H9 (cell line): ENCODE measurements at regions not wholly inside any gene's neighbourhood (a gene's known extent, or its start where the extent isn't known, plus 50 kb on each side); places are given as distances from the start of the nearest gene placed in this dataset.

Source experiments
- DNase-seq: peaks from one replicate; pipeline ENCODE4 v3.0.0-alpha.2; 2017
- H2AFZ ChIP-seq: one replicate; pipeline ENCODE4 v1.6.1; 2013; ENCODE audit warnings: mild to moderate bottlenecking, low read length, control low read depth, moderate library complexity
- H2AK5ac ChIP-seq: 2 replicates; pipeline ENCODE4 v1.6.1; 2013; ENCODE audit warnings: low read length, control low read depth, mixed read lengths; ENCODE audit not compliant: insufficient read length
- H2BK120ac ChIP-seq: one replicate; pipeline ENCODE4 v1.6.1; 2013; ENCODE audit warnings: low read depth, mild to moderate bottlenecking, low read length, control low read depth, inconsistent platforms; ENCODE audit not compliant: poor library complexity, severe bottlenecking
- H2BK12ac ChIP-seq: 2 replicates; pipeline ENCODE4 v1.6.1; 2013; ENCODE audit warnings: low read length, control low read depth, mixed read lengths, low read depth; ENCODE audit not compliant: insufficient read length
- H2BK15ac ChIP-seq: 2 replicates; pipeline ENCODE4 v1.6.1; 2013; ENCODE audit warnings: low read depth, low read length, control low read depth
- H2BK20ac ChIP-seq: one replicate; pipeline ENCODE4 v1.6.1; 2013; ENCODE audit warnings: low read depth, mild to moderate bottlenecking, low read length, control low read depth, inconsistent platforms; ENCODE audit not compliant: poor library complexity, severe bottlenecking
- H2BK5ac ChIP-seq: 2 replicates; pipeline ENCODE4 v1.6.1; 2013; ENCODE audit warnings: low read length, control low read depth, mixed read lengths; ENCODE audit not compliant: insufficient read length
- H3K14ac ChIP-seq: 2 replicates; pipeline ENCODE4 v1.6.1; 2013; ENCODE audit warnings: low read length, control low read depth; ENCODE audit not compliant: insufficient read depth
- H3K18ac ChIP-seq: 2 replicates; pipeline ENCODE4 v1.6.1; 2013; ENCODE audit warnings: low read depth, mild to moderate bottlenecking, mixed read lengths, low read length, control low read depth; ENCODE audit not compliant: insufficient read length
- H3K23ac ChIP-seq: 2 replicates; pipeline ENCODE4 v1.6.1; 2013; ENCODE audit warnings: low read length, control low read depth, mixed read lengths, low read depth; ENCODE audit not compliant: insufficient read length
- H3K23me2 ChIP-seq: 2 replicates; pipeline ENCODE4 v1.6.1; 2013; ENCODE audit warnings: low read depth, mild to moderate bottlenecking, mixed read lengths, low read length, control low read depth; ENCODE audit not compliant: insufficient read length, poor library complexity, severe bottlenecking
- H3K27ac ChIP-seq: 2 replicates; pipeline ENCODE4 v1.5.1; 2013; ENCODE audit warnings: low read length, control low read depth, mixed read lengths, low read depth; ENCODE audit not compliant: insufficient read length
- H3K27me3 ChIP-seq: 2 replicates; pipeline ENCODE4 v1.6.1; 2013; ENCODE audit warnings: low read length, control low read depth, inconsistent platforms; ENCODE audit not compliant: insufficient read depth
- H3K4ac ChIP-seq: 2 replicates; pipeline ENCODE4 v1.6.1; 2013; ENCODE audit warnings: low read depth, mild to moderate bottlenecking, control low read depth, inconsistent platforms, low read length, moderate library complexity
- H3K4me1 ChIP-seq: 2 replicates; pipeline ENCODE4 v1.6.1; 2013; ENCODE audit warnings: low read length, control low read depth, inconsistent platforms; ENCODE audit not compliant: insufficient read depth
- H3K4me2 ChIP-seq: 2 replicates; pipeline ENCODE4 v1.6.1; 2013; ENCODE audit warnings: low read length, control low read depth, mixed read lengths; ENCODE audit not compliant: insufficient read length, insufficient read depth
- H3K56ac ChIP-seq: 2 replicates; pipeline ENCODE4 v1.6.1; 2013; ENCODE audit warnings: low read depth, mild to moderate bottlenecking, mixed read lengths, low read length, control low read depth; ENCODE audit not compliant: insufficient read length
- H3K79me1 ChIP-seq: 2 replicates; pipeline ENCODE4 v1.6.1; 2013; ENCODE audit warnings: low read depth, mild to moderate bottlenecking, moderate library complexity, low read length, control low read depth, inconsistent platforms; ENCODE audit not compliant: insufficient read depth, poor library complexity, severe bottlenecking
- H3K79me2 ChIP-seq: 2 replicates; pipeline ENCODE4 v1.6.1; 2013; ENCODE audit warnings: low read length, control low read depth, inconsistent platforms; ENCODE audit not compliant: insufficient read depth
- H3K9ac ChIP-seq: 2 replicates; pipeline ENCODE4 v1.6.1; 2013; ENCODE audit warnings: low read length, control low read depth, mixed read lengths; ENCODE audit not compliant: insufficient read length; ENCODE audit errors: extremely low read depth
- H3K9me3 ChIP-seq: one replicate; pipeline ENCODE4 v1.6.1; 2013; ENCODE audit warnings: low read depth, low read length, inconsistent platforms; ENCODE audit not compliant: control insufficient read depth
- H3T11ph ChIP-seq: one replicate; pipeline ENCODE4 v1.6.1; 2013; ENCODE audit warnings: mild to moderate bottlenecking, low read length, control low read depth, inconsistent platforms
- H4K20me1 ChIP-seq: one replicate; pipeline ENCODE4 v1.6.1; 2013; ENCODE audit not compliant: control insufficient read depth, insufficient read length, insufficient read depth
- H4K5ac ChIP-seq: 2 replicates; pipeline ENCODE4 v1.6.1; 2013; ENCODE audit warnings: low read depth, mild to moderate bottlenecking, mixed read lengths, low read length, control low read depth; ENCODE audit not compliant: insufficient read length
- H4K8ac ChIP-seq: replicated peaks from 2 replicates; pipeline ENCODE4 v1.6.1; 2013; ENCODE audit warnings: low read length, control low read depth, mixed read lengths, low read depth; ENCODE audit not compliant: insufficient read length
- H4K91ac ChIP-seq: 2 replicates; pipeline ENCODE4 v1.6.1; 2013; ENCODE audit warnings: low read depth, mild to moderate bottlenecking, moderate library complexity, mixed read lengths, low read length, control low read depth; ENCODE audit not compliant: insufficient read length
- H3K27ac Mint-ChIP-seq, 3 experiments: 2 replicates in 2 of 3; 3 replicates in 1 of 3; pipeline ENCODE4 v1.8.0; 2020 to 2021; ENCODE audit warnings: mixed read lengths in 3 of 3, mild to moderate bottlenecking in 1 of 3, moderate library complexity in 1 of 3
- H3K27me3 Mint-ChIP-seq: 2 replicates; pipeline ENCODE4 v1.8.0; 2021; ENCODE audit warnings: low read depth, mild to moderate bottlenecking, moderate library complexity, mixed read lengths
- H3K36me3 Mint-ChIP-seq, 3 experiments: 2 replicates in 2 of 3; 3 replicates in 1 of 3; pipeline ENCODE4 v1.8.0; 2020 to 2021; ENCODE audit warnings: low read depth in 3 of 3, mixed read lengths in 3 of 3; ENCODE audit not compliant: insufficient read depth in 1 of 3
- H3K4me1 Mint-ChIP-seq, 2 experiments: 2 replicates each; pipeline ENCODE4 v1.8.0; 2020; ENCODE audit warnings: mixed read lengths in 2 of 2
- H3K4me3 Mint-ChIP-seq, 2 experiments: 2 replicates in 1 of 2; 3 replicates in 1 of 2; pipeline ENCODE4 v1.8.0; 2020 to 2021; ENCODE audit warnings: mild to moderate bottlenecking in 2 of 2, mixed read lengths in 2 of 2, moderate library complexity in 1 of 2
- H3K9me3 Mint-ChIP-seq, 2 experiments: 2 replicates in 1 of 2; 3 replicates in 1 of 2; pipeline ENCODE4 v1.8.0; 2020; ENCODE audit warnings: mild to moderate bottlenecking in 2 of 2, mixed read lengths in 2 of 2, moderate library complexity in 1 of 2
- CTCF ChIP-seq: fragments of 200-600 bp; sonication (generic); conservative IDR thresholded peaks from 3 replicates; pipeline ENCODE4 v1.8.0; 2021; ENCODE audit warnings: antibody characterized with exemption, mild to moderate bottlenecking
- WGBS: extraction: QIAGEN DNeasy Blood & Tissue Kit; methylation state at CpG from one replicate; pipeline ENCODE4 v1.1.7; 2013; ENCODE audit warnings: missing lambda C conversion rate, low lambda C conversion rate, mixed read lengths; ENCODE audit not compliant: insufficient read length; ENCODE audit errors: extremely low coverage; 5-methylcytosine and 5-hydroxymethylcytosine counted together

GRCh38 chr7:118793582-118793981, 569.1 kb downstream of the ANKRD7 start:
- no peak overlapping the region for H2BK12ac ChIP-seq
- H3K27ac ChIP-seq, result no peak overlapping the region
- peaks cover 4% of the 10 kb centered on the region; the same call in 1 of the 2 replicates for H3K4me1 ChIP-seq
- no peak overlapping the region for H2AFZ ChIP-seq
- no peak overlapping the region for H3K4ac ChIP-seq
- no peaks in the 10 kb centered on the region for H3K27me3 ChIP-seq
- H2AK5ac ChIP-seq, result no peak overlapping the region
- Mint-ChIP-seq H3K4me3 (no peak overlapping the region), H3K36me3 (peaks cover 0 to 4% (median 0%) of the 10 kb centered on the region in 3 experiments; a peak in 1 of 7 replicates), H3K27ac (no peak overlapping the region), H3K4me1 (peaks cover 6 to 8% of the 10 kb centered on the region in 2 experiments), H3K9me3 (peaks cover 0 to 4% of the 10 kb centered on the region in 2 experiments; a peak in 1 of 5 replicates), H3K27me3 (no peaks in the 10 kb centered on the region; the same call in 1 of the 2 replicates)
- H3K4me2 ChIP-seq, result no peak overlapping the region
- no peak overlapping the region for H4K91ac ChIP-seq
- no peak for TF ChIP-seq CTCF
- no CpG with 5 or more reads among the region's 1 CpG for WGBS
- no peak overlapping the region for H2BK20ac ChIP-seq
- H2BK120ac ChIP-seq, result no peak overlapping the region
- no peak overlapping the region for H4K8ac ChIP-seq
- no peaks in the 10 kb centered on the region for H3K23me2 ChIP-seq
- no peak overlapping the region for H3K14ac ChIP-seq
- no peak overlapping the region for H3K18ac ChIP-seq
- no peak overlapping the region for H4K5ac ChIP-seq
- no peak overlapping the region for H3T11ph ChIP-seq
- H3K9me3 ChIP-seq, result no peaks in the 10 kb centered on the region
- H2BK5ac ChIP-seq, result no peak overlapping the region
- H3K23ac ChIP-seq, result no peak overlapping the region
- H3K56ac ChIP-seq, result no peak overlapping the region
- H3K9ac ChIP-seq, result no peak overlapping the region
- DNase-seq, result no peak
- H3K79me1 ChIP-seq, result no peaks in the 10 kb centered on the region
- no peak overlapping the region for H2BK15ac ChIP-seq
- no peaks in the 10 kb centered on the region for H4K20me1 ChIP-seq
- H3K79me2 ChIP-seq, result no peaks in the 10 kb centered on the region
